Neural cell (in vitro differentiated cells): ENCODE measurements at regions not wholly inside any gene's neighbourhood (a gene's known extent, or its start where the extent isn't known, plus 50 kb on each side); places are given as distances from the start of the nearest gene placed in this dataset.

Experiments used
- H2AFZ ChIP-seq: fragments of 200-600, 300-800 bp; sonication (generic), shearing (Covaris generic); 2 replicates; pipeline ENCODE4 v1.6.0; 2014; ENCODE audit warnings: low read depth, mild to moderate bottlenecking, antibody characterized with exemption, low read length, moderate library complexity
- H3F3A ChIP-seq: fragments of 200-600 bp; shearing (Covaris generic); 2 replicates; pipeline ENCODE4 v1.6.1; 2016; ENCODE audit warnings: mild to moderate bottlenecking, moderate library complexity, mixed read lengths, antibody characterized with exemption, low read length; ENCODE audit not compliant: insufficient read depth, poor library complexity, severe bottlenecking
- H3K27ac ChIP-seq: fragments of 200-600, 300-800 bp; sonication (generic), shearing (Covaris generic); 2 replicates; pipeline ENCODE4 v1.5.1; 2014; ENCODE audit warnings: mild to moderate bottlenecking, low read length, moderate library complexity
- H3K27me3 ChIP-seq: fragments of 300-800, 200-600 bp; sonication (generic), shearing (Covaris generic); 2 replicates; pipeline ENCODE4 v1.6.0; 2014; ENCODE audit warnings: mild to moderate bottlenecking, low read depth, low read length, moderate library complexity; ENCODE audit not compliant: insufficient read depth
- H3K36me3 ChIP-seq: fragments of 300-800, 200-600 bp; sonication (generic), shearing (Covaris generic); 2 replicates; pipeline ENCODE4 v1.5.1; 2014; ENCODE audit warnings: mild to moderate bottlenecking, antibody characterized with exemption, low read length, moderate library complexity; ENCODE audit not compliant: insufficient read depth
- H3K4me2 ChIP-seq: fragments of 300-800, 200-600 bp; sonication (generic), shearing (Covaris generic); 2 replicates; pipeline ENCODE4 v1.6.0; 2014; ENCODE audit warnings: mild to moderate bottlenecking, low read length
- H3K4me3 ChIP-seq: fragments of 300-800, 200-600 bp; sonication (generic), shearing (Covaris generic); 2 replicates; pipeline ENCODE4 v1.5.1; 2014; ENCODE audit warnings: mild to moderate bottlenecking, low read length, moderate library complexity
- H3K79me2 ChIP-seq: fragments of 200-600 bp; shearing (Covaris generic); replicated peaks from 2 replicates; pipeline ENCODE4 v1.6.0; 2014; ENCODE audit warnings: mild to moderate bottlenecking, low read length, moderate library complexity; ENCODE audit not compliant: insufficient read depth
- H3K9ac ChIP-seq: fragments of 300-800, 200-600 bp; sonication (generic), shearing (Covaris generic); 2 replicates; pipeline ENCODE4 v1.6.1; 2016; ENCODE audit warnings: mild to moderate bottlenecking, low read length, mixed read lengths
- H3K9me2 ChIP-seq: fragments of 200-600 bp; shearing (Covaris generic); 2 replicates; pipeline ENCODE4 v1.6.1; 2016; ENCODE audit warnings: mild to moderate bottlenecking, low read length, mixed read lengths; ENCODE audit not compliant: insufficient read depth
- H3K9me3 ChIP-seq: fragments of 200-600, 300-800 bp; sonication (generic), shearing (Covaris generic); 2 replicates; pipeline ENCODE4 v1.6.1; 2016; ENCODE audit warnings: mild to moderate bottlenecking, mixed run types, low read length, moderate library complexity, mixed read lengths
- H4K20me1 ChIP-seq: fragments of 200-600 bp; shearing (Covaris generic); 2 replicates; pipeline ENCODE4 v1.6.1; 2016; ENCODE audit warnings: mild to moderate bottlenecking, mixed run types; ENCODE audit not compliant: insufficient read depth
- EP300 ChIP-seq: fragments of 450-650 bp; conservative IDR thresholded peaks from 2 replicates; pipeline ENCODE4 v1.6.1; 2014; ENCODE audit warnings: antibody characterized with exemption, mild to moderate bottlenecking, moderate library complexity; ENCODE audit not compliant: poor library complexity, severe bottlenecking
- EZH2 ChIP-seq: fragments of 200-600, 300-800 bp; shearing (Covaris generic), sonication (generic); IDR thresholded peaks from 2 replicates; pipeline ENCODE4 v1.6.1; 2014; ENCODE audit warnings: antibody characterized with exemption, low read length, borderline replicate concordance, mild to moderate bottlenecking; ENCODE audit not compliant: insufficient read depth, poor library complexity, severe bottlenecking
- MXI1 ChIP-seq: fragments of 450-650 bp; conservative IDR thresholded peaks from 2 replicates; pipeline ENCODE4 v1.6.1; 2014; ENCODE audit warnings: antibody characterized with exemption, mild to moderate bottlenecking; ENCODE audit not compliant: poor library complexity, severe bottlenecking
- POLR2AphosphoS5 ChIP-seq: IDR thresholded peaks from 2 replicates; pipeline ENCODE4 v1.6.1; 2012
- RAD21 ChIP-seq: fragments of 450-650 bp; conservative IDR thresholded peaks from 2 replicates; pipeline ENCODE4 v1.6.1; 2014; ENCODE audit warnings: antibody characterized with exemption, mild to moderate bottlenecking, moderate library complexity
- REST ChIP-seq: IDR thresholded peaks from 2 replicates; pipeline ENCODE4 v1.6.1; 2012; ENCODE audit warnings: borderline replicate concordance
- SMC3 ChIP-seq: fragments of 450-650 bp; conservative IDR thresholded peaks from 2 replicates; pipeline ENCODE4 v1.6.1; 2014; ENCODE audit warnings: antibody characterized with exemption, mild to moderate bottlenecking, moderate library complexity; ENCODE audit not compliant: poor library complexity
- TAF1 ChIP-seq: IDR thresholded peaks from 2 replicates; pipeline ENCODE4 v1.6.1; 2012; ENCODE audit warnings: low read depth
- TF ChIP-seq, protein P1 (sequence below): fragments of 450-650 bp; IDR thresholded peaks from 2 replicates; pipeline ENCODE4 v1.5.1; 2014; ENCODE audit warnings: antibody characterized with exemption, mild to moderate bottlenecking, moderate library complexity; ENCODE audit not compliant: poor library complexity, severe bottlenecking

- Histone ChIP-seq H3K9me2 (no peaks in the 10 kb centered on the region), H2AFZ (no peak overlapping the region), H3K27me3 (no peaks in the 10 kb centered on the region), H3F3A (no peaks in the 10 kb centered on the region), H3K4me3 (no peak overlapping the region), H3K79me2 (no peaks in the 10 kb centered on the region), H4K20me1 (no peaks in the 10 kb centered on the region), H3K36me3 (no peaks in the 10 kb centered on the region), H3K9me3 (no peaks in the 10 kb centered on the region), H3K4me2 (no peak overlapping the region), H3K27ac (no peak overlapping the region), H3K9ac (no peak overlapping the region)
- TF ChIP-seq REST (no peak), POLR2AphosphoS5 (no peak), SMC3 (no peak), EP300 (no peak), MXI1 (no peak), TAF1 (no peak)
These were observed 279.6 kb upstream of the PLSCR5 start for GRCh38 chr3:146884721-146885120.

GRCh38 chr3:146884296-146884695 lies 279.1 kb upstream of the PLSCR5 start:
- Histone ChIP-seq H3K9me3 (no peaks in the 10 kb centered on the region), H3K36me3 (no peaks in the 10 kb centered on the region), H3K9ac (no peak overlapping the region), H3K4me2 (no peak overlapping the region), H3F3A (no peaks in the 10 kb centered on the region), H3K9me2 (no peaks in the 10 kb centered on the region), H3K4me3 (no peak overlapping the region), H4K20me1 (no peaks in the 10 kb centered on the region), H3K27me3 (no peaks in the 10 kb centered on the region), H3K79me2 (no peaks in the 10 kb centered on the region), H3K27ac (no peak overlapping the region), H2AFZ (no peak overlapping the region)
- TF ChIP-seq SMC3 (no peak), EZH2 (no peak), MXI1 (no peak), RAD21 (no peak), POLR2AphosphoS5 (no peak), REST (no peak), EP300 (no peak), TAF1 (no peak)
- TF ChIP-seq, protein P1, sequence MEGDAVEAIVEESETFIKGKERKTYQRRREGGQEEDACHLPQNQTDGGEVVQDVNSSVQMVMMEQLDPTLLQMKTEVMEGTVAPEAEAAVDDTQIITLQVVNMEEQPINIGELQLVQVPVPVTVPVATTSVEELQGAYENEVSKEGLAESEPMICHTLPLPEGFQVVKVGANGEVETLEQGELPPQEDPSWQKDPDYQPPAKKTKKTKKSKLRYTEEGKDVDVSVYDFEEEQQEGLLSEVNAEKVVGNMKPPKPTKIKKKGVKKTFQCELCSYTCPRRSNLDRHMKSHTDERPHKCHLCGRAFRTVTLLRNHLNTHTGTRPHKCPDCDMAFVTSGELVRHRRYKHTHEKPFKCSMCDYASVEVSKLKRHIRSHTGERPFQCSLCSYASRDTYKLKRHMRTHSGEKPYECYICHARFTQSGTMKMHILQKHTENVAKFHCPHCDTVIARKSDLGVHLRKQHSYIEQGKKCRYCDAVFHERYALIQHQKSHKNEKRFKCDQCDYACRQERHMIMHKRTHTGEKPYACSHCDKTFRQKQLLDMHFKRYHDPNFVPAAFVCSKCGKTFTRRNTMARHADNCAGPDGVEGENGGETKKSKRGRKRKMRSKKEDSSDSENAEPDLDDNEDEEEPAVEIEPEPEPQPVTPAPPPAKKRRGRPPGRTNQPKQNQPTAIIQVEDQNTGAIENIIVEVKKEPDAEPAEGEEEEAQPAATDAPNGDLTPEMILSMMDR = no peak
